A673 (cell line): ENCODE measurements at regions not wholly inside any gene's neighbourhood (a gene's known extent, or its start where the extent isn't known, plus 50 kb on each side); places are given as distances from the start of the nearest gene placed in this dataset.

Experiments
- CTCF ChIP-seq: fragments of 300-800, 200-600 bp; sonication (generic); conservative IDR thresholded peaks from 2 replicates; pipeline ENCODE4 v1.5.1; 2017; ENCODE audit warnings: low read depth, mild to moderate bottlenecking, antibody characterized with exemption, low read length, moderate library complexity, mixed read lengths
- EZH2 ChIP-seq: fragments of 200-600 bp; sonication (generic); IDR thresholded peaks from 2 replicates; pipeline ENCODE4 v1.6.1; 2017; ENCODE audit warnings: borderline replicate concordance, low read depth, mild to moderate bottlenecking, mixed read lengths, antibody characterized with exemption, low read length; ENCODE audit not compliant: poor library complexity, severe bottlenecking

GRCh38 chr5:51618234-51618633 is 235.0 kb downstream of the ISL1 start:
- TF ChIP-seq CTCF (no peak), EZH2 (no peak)
